NB4 (cell line): ENCODE measurements at regions not wholly inside any gene's neighbourhood (a gene's known extent, or its start where the extent isn't known, plus 50 kb on each side); places are given as distances from the start of the nearest gene placed in this dataset.

Source experiments
- DNase-seq: peaks from one replicate; pipeline ENCODE4 v3.0.0; 2010; ENCODE audit warnings: low read depth
- H3K4me3 ChIP-seq: one replicate; pipeline ENCODE4 v1.5.1; 2011; ENCODE audit warnings: mild to moderate bottlenecking, low read depth, low read length, moderate library complexity
- MYC ChIP-seq: IDR thresholded peaks from 2 replicates; pipeline ENCODE4 v1.6.1; 2011; ENCODE audit warnings: low read depth, low read length
- POLR2A ChIP-seq: IDR thresholded peaks from 2 replicates; pipeline ENCODE4 v1.6.1; 2011; ENCODE audit warnings: mild to moderate bottlenecking; ENCODE audit not compliant: insufficient read length; ENCODE audit errors: extremely low read depth
- TF ChIP-seq, protein P1 (sequence below): IDR thresholded peaks from 2 replicates; pipeline ENCODE4 v1.6.1; 2011; ENCODE audit warnings: low read depth, low read length
- TF ChIP-seq, protein P2 (sequence below): IDR thresholded peaks from one replicate; pipeline ENCODE4 v1.5.1; 2012; ENCODE audit warnings: low read depth, low read length

DNA sequence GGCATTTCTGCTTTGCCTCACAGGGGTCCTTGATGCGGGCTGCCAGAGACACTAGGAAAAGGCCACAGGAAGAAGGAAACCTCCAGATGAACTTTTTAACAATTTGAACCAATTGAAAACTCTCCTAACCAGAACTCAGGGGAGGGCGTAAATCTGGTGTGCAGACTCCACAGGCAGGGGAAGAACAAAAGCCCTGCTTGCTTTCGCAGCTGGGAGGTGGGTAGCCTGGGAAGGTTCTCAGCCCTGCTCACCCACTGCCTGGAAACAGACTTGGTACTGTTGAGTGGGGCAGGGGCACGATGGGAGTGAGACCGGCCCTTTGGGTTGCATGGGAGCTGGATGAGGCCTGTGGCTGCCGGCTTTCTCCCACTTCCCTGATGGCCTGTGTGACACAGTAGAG is 237.8 kb upstream of the TLE4 start:
- TF ChIP-seq, protein P1, sequence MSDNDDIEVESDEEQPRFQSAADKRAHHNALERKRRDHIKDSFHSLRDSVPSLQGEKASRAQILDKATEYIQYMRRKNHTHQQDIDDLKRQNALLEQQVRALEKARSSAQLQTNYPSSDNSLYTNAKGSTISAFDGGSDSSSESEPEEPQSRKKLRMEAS = no peak
- TF ChIP-seq POLR2A (no peak), MYC (no peak)
- TF ChIP-seq, protein P2, sequence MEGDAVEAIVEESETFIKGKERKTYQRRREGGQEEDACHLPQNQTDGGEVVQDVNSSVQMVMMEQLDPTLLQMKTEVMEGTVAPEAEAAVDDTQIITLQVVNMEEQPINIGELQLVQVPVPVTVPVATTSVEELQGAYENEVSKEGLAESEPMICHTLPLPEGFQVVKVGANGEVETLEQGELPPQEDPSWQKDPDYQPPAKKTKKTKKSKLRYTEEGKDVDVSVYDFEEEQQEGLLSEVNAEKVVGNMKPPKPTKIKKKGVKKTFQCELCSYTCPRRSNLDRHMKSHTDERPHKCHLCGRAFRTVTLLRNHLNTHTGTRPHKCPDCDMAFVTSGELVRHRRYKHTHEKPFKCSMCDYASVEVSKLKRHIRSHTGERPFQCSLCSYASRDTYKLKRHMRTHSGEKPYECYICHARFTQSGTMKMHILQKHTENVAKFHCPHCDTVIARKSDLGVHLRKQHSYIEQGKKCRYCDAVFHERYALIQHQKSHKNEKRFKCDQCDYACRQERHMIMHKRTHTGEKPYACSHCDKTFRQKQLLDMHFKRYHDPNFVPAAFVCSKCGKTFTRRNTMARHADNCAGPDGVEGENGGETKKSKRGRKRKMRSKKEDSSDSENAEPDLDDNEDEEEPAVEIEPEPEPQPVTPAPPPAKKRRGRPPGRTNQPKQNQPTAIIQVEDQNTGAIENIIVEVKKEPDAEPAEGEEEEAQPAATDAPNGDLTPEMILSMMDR = no peak
- no peak for DNase-seq
- H3K4me3 ChIP-seq = no peak overlapping the region

DNA sequence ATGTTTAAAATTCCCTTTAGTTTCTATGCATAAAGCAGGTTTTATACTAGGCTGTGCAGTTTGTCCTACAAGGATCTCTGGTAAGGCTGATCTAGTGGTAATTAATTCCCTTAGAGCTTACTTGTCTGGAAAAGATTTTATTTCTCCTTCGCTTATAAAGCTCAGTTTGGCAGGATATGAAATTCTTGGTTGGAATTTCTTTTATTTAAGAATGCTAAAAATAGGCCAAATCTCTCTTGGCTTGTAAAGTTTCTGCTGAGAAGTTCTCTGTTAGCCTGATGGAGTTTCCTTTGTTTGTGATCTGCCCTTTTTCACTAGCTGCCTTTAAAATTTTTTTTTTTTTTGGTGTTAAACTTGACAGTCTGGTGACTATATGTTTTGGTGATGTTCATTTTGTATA is 237.1 kb upstream of the TLE4 start:
- DNase-seq = no peak
- H3K4me3 ChIP-seq = no peak overlapping the region
- TF ChIP-seq, protein P1 = no peak
- TF ChIP-seq MYC (no peak), POLR2A (no peak)
- TF ChIP-seq, protein P2 = no peak

DNA sequence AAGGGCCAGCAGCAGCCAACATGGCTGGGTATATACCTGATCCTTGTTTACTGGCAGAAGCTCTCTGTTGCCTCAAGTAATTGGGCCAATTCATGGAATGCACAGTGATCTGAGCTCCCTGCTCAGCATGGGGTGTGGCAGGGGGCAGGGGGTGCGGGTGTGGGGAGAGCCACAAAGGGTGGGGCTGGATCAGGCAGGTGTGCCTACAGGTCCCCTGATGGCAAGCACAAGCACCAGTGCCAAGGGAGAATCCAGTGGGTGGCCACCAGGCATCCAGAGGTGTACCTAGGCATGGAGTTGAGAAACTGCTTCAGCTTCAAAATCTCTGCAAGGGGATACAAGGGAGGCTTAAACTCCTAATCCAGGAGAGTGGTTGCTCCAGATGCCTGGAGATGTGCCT is 235.8 kb upstream of the TLE4 start:
- H3K4me3 ChIP-seq = no peak overlapping the region
- TF ChIP-seq MYC (no peak), POLR2A (no peak)
- TF ChIP-seq, protein P1 = no peak
- TF ChIP-seq, protein P2 = no peak
- DNase-seq = no peak

DNA sequence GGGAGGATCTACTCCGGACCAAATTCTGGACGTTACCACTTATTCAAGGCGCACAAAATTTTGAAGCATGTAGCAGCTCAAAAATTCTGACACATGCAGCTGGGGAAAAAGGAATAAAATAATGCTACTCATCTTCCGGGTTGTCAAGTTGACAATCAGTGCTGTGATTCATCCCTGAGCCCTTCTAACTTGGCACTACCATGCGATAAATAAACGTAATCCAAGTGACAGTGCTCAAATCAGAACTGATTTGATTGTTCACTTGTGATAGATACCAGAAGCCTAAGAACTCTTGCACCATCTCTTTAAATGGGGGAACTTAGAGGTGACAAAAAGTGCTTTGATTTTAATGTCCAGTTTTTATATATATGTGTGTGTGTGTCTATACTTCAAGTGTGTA is 230.2 kb upstream of the TLE4 start:
- no peak overlapping the region for H3K4me3 ChIP-seq
- TF ChIP-seq MYC (no peak), POLR2A (no peak)
- TF ChIP-seq, protein P1 = no peak
- TF ChIP-seq, protein P2 = no peak
- DNase-seq = no peak

DNA sequence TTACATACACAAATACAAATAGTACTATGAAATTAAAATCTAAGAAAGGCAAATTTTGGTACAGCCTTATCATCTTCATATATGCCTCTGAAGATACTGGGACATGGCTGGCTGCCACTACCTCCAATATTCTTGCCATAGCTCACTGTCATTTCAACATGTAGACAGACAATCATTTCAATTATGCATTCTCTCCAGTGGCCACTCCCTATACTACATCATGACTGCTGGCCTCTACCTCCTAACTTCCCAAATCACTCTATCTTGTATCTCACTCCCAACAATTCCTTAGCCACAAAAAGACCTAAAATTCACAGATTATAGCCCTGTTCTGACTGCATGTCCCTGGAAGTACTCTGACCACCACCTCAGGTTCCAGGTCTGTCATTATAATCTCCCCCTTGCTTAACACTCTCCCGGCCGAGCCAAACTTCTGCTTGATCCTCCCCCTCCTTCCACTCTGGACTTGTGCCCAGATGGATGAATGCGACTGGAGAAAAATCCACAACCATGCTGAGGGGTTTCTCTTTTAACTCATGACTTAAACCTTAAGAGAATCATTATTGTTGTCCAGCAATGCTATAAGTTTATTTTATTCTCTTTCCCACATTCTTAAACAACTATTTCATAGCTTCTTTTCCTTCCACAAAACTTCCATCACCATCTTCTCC is 225.3 kb upstream of the TLE4 start:
- no peak for DNase-seq
- H3K4me3 ChIP-seq = no peak overlapping the region
- TF ChIP-seq, protein P1 = no peak
- TF ChIP-seq POLR2A = no peak
- TF ChIP-seq MYC = no peak

DNA sequence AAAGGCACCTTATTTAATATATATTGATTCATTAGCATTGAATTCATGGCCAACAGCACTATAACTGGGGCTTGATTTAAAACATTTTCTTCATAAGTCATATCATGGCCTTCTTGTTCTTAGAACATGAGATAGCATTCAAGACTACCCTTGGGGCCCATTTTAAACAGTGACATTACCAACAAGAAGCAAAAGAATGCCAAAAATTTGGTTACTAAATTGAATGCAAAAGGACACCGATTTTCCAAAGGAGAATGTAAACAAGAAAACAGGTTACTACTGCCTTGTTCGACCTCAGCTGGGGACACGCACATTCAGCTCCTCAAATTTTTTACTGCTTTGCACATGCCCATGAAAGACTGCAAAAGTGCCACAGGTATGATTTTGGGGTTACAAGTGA is 219.4 kb upstream of the TLE4 start:
- H3K4me3 ChIP-seq = no peak overlapping the region
- TF ChIP-seq POLR2A (no peak), MYC (no peak)
- TF ChIP-seq, protein P1 = no peak
- TF ChIP-seq, protein P2 = no peak
- DNase-seq = no peak
